ENCODE measurements at regions not wholly inside any gene's neighbourhood (a gene's known extent, or its start where the extent isn't known, plus 50 kb on each side); places are given as distances from the start of the nearest gene placed in this dataset.

DNA sequence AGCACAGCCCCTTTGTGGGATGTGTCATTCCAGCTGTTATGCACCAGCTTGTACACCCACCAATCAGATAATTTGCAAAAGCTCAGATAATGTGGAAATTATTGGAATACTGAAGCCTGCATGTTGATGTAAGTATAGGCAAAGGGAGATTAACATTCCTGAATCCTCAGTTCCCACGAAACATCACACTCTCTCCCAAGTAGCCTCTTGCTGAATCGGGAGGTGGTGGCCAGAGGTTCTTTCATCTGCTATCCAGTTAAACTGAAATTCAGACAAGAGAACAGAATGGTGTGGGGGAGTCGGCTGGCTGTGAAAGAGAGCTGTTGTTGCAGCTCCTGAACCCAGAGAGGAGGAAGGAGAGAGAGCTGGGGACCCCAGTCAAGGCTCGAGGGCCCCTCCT lies 170.9 kb downstream of the ZBTB18 start:
- TF ChIP-seq POLR2AphosphoS5 (IDR thresholded peaks at IDR 0.05) (no peak), POLR2A (IDR thresholded peaks at IDR 0.05) (no peak)
- TF ChIP-seq, protein P1, sequence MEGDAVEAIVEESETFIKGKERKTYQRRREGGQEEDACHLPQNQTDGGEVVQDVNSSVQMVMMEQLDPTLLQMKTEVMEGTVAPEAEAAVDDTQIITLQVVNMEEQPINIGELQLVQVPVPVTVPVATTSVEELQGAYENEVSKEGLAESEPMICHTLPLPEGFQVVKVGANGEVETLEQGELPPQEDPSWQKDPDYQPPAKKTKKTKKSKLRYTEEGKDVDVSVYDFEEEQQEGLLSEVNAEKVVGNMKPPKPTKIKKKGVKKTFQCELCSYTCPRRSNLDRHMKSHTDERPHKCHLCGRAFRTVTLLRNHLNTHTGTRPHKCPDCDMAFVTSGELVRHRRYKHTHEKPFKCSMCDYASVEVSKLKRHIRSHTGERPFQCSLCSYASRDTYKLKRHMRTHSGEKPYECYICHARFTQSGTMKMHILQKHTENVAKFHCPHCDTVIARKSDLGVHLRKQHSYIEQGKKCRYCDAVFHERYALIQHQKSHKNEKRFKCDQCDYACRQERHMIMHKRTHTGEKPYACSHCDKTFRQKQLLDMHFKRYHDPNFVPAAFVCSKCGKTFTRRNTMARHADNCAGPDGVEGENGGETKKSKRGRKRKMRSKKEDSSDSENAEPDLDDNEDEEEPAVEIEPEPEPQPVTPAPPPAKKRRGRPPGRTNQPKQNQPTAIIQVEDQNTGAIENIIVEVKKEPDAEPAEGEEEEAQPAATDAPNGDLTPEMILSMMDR (IDR thresholded peaks at IDR 0.05) = no peak

All from prostate gland (tissue), 2 donors.